GM21423 (cell line): ENCODE measurements at regions not wholly inside any gene's neighbourhood (a gene's known extent, or its start where the extent isn't known, plus 50 kb on each side); places are given as distances from the start of the nearest gene placed in this dataset.

ENCODE experiments used
- ATAC-seq: cut with Tn5 transposase; IDR thresholded peaks from one replicate; pipeline ENCODE4 v1.9.1; 2021; ENCODE audit warnings: mild to moderate bottlenecking, moderate library complexity; ENCODE audit not compliant: unreplicated experiment

DNA sequence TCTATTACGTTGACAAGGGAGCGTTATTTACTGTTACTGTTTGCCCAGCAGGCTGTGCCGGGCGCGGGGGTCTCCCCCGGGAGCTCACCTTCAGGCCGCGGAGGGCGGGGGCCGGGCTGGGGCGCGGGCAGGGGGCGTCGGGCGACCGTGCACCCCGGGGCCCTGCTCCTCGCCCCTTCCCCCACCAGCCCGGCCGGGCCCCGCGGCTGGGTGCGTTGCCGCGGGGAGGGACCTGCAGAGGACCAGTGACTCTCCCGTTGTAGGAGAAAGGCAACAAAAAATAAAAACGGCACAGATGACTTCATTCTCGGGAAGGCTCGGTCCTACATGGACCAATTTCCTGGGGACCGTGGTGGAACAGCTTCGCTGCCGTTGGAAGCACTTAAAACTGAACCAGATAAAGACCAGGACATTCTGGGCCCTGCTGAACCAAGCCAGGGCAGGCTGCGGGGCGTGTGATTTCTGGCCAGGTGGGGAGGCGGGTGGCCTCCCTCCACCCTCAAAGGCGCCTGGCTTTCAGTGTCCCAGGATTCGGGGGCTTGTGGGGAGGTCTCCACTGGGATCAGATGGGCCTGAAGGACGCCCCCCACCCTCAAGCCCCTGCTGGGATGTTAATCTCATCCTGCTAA is 57.4 kb downstream of the IGLL1 start:
- ATAC-seq = no peak

DNA sequence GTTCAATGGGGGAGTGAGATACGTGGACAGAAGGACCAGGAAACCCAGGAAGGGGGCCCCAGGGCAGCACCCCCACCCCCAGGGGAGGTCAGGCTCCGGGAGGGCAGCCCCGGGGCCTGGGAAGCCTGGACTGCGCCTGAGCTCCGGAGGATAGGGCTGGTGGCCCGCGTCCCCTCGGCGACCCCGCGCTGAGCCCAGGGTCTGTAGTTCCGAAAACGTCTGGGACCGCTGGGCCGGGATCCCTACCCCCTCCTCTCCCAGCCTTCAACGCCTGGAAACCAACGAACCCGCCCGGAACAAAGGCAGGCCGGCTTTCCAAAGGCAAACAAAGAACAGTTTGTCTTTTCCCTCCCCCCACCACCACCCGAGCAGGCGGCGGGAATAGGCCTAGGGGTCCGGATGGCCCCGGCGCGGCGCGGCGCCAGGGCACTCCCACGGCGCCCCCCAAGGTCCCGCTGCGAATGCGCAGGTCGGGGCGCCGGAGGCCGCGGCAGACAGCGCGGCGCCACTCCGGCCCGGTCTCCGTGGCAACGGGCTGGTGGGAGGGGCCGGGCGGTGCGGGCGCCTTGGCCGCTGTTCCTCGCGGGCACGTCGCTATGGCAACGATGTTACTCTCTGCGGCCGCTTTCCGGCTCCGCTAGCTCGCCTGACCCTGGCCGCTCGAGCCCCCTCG is 58.5 kb downstream of the IGLL1 start:
- ATAC-seq = peak; percentile 65

DNA sequence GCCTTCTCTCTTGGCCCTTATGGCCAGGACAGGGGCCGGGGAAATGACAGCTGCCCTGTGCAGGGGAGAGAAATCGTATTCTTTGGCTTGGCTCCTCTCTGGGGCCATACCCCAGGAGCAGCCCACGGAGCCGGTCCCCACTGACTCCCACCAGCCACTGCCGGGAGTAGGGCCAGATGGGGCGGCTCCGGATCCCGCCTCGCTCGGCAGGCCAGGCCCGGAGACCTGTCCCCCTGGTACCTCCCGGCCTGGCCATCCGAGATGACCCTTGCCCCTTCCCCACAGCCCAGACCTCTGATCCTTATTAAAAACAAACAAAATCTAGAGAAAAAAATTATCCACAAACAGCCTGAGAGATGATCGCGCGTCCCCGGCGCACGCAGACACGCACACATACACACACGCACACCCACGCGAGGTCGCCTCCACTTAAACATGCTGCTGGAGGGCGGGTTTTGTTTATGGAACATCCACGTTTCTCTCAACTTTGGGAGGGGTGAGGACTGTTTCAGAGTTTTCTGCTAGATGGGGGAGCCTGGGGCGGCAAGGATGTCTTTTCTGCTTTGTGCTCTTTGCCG is 59.1 kb downstream of the IGLL1 start:
- no peak for ATAC-seq

DNA sequence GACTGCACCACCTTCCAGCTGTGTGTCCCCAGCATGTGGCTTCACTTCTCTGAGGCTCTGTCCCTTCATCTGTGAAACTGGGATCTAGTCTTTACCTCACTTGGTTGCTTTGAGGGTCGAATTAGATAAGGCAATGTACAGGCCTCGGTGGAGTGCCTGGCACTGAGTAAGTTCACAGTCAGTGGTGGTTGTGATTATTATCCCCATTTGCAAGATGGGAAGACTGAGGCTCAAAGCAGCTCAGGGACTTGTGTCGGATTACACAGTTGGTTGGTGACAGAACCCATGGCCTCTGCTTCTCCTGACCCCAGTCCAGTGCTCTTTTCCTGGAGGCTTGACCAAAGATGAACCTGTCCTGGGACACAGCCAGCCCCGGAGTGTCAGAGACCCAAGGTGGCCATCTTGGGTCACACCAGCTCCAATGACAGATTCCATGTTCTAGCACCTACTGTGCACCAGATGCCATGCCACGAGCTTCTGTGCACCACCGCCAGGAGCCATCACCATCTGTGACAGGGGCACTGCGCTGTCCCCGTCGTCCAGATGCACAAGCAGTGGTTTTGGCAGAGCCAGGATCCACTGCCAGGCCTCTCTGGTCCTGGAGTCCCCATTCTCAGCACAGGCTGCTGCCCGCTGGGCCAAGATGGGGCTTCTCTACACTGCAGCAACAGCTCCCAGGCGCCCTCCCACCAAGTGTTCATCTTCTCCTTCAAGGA is 60.5 kb downstream of the IGLL1 start:
- no peak for ATAC-seq

DNA sequence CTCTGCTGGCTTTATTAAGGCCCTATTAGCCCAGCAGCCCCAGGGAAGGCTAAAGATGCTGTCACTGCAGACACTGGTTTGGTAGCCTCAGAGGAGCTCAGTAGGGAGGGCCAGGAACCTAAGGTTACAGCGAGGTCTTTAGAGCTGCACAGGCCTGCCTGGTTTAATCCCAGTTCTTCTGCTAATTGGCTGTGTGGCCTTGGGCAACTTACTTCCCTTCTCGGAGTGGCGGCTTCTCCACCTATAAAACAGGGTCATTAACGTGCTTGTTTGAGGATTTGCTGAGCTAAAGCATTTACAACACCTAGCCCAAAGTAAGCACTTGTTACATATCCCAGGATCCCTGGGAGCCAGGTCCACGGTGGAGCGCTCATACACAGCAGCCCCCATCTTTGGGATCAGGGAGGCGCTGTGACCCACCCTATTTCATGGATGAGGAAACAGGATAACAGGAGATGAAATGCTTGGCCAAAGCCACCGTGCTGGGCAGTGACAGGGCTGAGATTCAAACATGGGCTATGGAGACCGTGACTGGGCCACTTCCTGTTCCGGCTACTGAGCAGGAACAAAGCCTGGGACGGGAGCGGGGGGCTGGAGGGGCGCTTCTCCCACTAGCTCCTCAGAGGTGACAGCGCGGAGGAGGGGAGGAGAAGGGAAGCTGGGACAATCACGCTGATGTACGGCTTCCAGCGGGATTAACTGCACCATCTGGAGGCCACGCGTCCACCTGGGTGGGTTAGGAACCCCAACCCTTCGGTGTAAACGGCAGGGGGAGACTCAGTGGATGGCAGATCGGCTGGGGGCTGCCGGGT is 61.5 kb downstream of the IGLL1 start:
- no peak for ATAC-seq

DNA sequence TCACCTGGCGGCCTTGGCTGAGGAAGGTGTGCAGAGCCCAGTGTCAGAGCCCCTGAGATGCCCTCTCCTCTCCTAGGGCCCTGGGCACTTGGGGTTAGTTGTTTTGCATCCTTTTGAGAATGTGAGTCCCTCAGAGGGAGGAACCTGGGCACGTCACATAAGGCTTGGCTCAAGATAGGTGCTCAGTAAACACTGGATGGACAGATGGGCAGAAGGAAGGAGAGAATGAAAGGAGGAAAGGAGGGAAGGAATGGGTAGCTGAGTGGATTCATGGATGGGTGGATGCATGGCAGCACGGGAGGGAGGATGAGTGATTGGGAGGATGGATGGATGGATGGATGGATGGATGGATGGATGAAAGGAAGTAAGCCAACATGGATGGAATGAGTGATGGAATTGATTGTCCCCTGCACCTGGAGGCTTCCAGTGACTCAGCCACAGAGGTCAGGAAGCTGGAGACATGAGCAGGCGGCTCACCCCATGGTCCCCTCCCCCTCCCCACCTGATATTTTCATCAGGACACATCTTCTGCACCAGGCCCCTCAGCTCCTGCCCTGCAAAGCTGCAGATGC is 62.2 kb downstream of the IGLL1 start:
- ATAC-seq = no peak

DNA sequence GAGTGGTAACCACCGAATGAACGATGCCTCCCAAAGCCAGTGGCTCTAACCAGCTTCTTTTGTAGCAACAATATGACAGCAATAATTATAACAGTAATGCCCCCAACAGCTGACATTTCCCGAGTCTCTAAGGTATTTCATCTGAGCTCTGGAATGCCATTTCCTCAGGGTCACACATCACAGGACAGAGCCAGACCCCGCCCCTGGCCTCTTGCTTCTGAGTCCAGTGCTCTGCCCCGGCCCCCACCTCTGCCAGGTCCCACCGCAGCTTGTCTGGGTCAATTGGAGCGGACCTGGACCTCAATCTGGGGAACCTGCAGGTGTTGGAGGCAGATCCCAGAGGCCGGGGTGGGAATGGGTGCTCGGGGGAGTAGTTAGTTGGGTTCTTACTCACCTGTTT is 63.8 kb downstream of the IGLL1 start:
- no peak for ATAC-seq

DNA sequence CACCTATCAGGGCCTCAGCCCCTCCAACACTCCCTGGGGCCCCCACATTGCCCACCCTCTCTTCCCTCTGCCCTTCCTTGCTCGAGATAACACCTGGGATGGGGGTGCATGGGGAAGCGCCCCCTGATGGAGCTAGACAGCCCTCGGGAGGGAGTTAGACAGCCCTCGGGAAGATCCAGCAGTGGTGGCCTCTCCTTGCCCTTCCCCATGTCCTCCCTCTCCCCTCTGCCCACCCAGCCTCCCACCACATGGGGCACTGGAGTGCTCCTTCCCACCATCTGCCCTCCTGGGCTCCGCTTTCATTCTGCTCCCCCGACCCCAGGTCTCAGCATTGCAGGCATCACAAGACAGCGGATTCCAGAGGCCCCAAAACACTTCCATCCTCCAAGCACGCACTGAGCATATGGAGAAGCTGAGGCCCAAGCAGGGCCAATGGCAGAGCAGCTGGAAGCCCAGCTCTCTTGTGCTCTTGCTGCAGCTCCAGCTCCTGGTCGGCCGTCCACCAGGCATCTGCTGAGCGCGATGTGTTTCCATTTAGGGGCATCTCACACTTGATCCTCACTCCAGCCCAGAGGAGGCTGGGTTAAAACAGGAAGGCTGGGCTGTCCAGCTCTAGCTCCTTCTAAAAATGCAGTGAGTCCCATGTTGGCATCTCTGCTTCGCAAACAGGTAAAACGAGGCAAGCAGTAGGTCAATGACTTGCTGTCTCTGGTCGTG is 65.6 kb downstream of the IGLL1 start:
- ATAC-seq = no peak

DNA sequence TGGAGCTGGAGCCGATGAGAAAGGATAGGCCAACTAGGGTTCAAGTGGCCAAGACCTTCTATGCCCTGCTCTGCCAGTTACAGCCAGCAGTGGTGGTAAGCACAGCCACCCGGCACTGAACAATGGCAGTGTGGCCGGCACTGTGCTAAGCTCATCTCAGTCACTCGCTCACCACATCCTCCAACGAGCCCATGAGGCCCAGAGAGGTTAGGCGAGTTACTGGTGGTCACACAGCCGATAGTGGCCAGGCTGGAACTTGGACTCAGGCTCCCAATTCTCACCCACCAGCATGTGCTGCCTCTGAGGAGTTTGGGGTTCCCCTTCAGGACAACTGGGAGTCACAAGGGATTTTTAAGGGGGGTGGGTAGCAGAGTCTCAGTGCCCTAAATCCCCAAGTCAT is 66.4 kb downstream of the IGLL1 start:
- no peak for ATAC-seq

DNA sequence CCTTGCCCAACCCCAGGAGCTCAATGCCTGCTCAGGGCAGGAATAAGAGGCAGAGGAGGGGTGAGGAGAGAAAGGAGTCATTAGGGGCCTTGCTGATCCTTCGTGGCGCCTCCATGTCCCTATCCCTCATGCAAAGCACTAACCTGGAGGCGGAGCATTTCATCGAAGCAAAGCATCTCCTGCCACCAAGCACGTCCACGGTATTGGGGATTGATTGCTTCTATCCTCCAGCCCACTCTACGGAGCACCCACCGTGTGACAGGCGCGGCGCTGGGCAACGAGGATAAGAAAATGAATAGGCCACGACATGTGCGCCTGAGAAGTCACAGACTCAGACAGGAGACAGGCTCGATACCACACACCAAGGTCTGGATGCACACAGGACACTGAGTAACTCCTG is 67.0 kb downstream of the IGLL1 start:
- no peak for ATAC-seq

DNA sequence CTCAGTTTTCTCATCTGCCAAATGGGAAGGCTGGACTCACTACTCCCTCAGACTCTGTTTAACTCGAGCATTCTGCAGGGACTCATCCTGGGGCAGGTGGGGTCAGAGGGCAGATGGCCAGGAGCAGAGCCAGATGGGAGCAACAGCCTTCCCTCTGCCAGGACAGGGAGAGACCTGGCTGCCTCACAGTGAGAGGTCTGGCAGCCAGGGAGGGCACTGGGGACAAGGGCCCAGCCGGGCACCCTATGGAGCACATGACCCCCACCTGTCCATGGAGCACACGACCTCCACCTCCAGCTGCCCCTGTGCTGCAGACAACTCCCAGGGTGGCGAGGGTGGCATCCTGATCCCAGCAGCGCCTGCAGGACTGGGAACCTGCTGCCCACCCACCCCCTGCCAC is 67.4 kb downstream of the IGLL1 start:
- ATAC-seq = no peak

DNA sequence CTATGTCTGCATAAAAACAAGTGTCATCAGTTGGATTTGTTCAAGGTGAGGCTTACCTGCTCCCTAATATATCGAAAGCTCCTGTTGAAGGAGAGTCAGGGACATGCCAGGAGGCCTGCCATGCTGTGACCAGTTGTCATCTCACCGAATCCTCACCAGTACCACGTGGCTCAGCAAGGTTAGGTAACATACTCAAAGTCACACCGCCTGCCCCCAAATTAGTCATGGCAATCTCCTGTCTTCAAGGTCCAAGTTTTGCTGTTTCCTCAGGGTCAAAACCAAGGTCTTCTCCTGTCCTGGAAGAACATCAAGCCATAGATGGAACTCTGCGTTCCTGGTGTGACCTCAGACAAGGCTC is 67.8 kb downstream of the IGLL1 start:
- ATAC-seq = no peak

DNA sequence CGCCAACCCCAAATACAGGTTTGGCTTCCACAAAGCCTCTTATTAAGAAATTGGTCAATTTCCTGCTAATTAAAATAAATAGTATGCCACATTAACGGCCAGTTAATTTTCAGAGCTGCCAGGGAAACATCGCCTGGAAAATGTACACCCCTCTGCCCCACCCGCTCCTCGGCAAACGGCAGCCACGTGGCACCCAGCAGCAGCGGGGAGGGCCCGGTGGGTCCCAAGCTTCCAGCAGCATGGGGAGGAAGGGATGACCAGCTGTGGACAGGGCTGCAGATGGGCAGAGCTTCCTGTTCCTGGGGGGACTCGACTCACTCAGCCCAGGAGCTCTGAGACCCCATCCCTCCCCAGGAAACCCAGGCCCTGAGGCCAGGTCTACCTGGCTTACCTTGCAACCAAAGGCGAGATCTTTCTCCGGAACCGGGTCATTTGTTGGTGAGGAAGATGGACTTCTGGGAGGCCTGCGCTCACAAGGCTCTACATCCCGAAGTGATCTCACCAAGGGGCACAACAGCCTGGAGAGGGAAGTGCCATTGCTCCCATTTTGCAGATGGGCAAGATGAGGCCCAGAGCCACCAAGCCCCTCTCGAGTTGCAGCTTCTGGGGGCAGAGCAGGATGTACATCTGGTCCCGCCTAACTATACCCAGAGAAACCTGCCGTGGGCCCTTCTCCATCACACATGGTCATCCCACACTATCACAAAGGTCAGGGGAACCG is 68.3 kb downstream of the IGLL1 start:
- no peak for ATAC-seq

DNA sequence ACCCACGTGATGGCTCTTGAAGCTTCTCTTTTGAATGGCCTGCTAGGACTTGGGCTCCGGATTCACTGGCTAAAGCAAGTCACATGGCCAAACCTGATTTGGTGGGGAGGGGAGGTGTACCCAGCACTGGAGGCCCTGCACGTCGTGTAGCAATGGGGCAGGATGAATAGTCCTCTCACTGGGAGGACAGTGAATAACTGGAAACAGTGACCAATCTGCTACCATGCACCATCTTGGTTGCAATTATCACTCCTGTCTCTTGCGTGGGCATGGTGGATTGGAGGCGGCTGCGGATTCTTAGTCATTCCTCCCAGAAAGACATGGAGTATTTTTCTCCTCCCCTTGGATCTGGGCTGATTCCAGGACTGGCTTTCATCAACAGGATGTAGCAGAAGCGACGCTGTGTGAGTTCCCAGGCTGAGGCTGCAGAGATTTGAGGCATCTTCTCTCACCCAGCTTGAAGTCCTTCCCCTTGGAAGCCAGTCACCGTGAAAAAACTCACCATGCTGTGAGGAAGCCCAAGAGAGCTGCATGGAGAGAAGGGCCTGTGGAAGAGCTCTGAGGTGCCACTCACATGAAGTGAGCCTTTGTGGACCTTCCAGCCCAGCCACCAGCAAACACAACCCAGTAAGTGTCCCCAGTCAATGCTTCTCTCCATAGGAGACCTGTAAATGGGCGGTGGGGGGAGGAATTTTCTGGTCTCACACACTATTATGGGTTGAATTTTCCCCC is 70.4 kb downstream of the IGLL1 start:
- no peak for ATAC-seq

DNA sequence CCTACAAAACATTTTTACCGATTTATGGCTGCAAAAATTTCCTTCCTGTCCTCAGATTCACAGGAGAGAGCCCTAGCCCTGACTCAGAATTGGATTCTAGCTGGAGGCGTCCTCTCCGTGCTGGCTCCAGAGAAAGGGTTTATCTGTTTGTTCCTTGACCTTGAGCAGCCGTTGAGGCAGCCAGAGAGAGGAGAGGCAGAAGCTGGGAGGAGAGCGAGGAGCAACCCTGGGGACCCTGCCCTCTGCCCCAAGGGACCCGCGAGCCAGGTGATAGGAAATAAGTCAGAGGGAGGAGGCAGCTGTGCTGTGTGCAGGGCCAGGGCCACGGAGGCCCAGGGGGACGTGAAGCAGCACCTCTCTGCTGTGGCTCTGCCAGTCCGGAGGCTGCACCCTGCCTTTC is 75.6 kb downstream of the IGLL1 start:
- ATAC-seq = no peak

DNA sequence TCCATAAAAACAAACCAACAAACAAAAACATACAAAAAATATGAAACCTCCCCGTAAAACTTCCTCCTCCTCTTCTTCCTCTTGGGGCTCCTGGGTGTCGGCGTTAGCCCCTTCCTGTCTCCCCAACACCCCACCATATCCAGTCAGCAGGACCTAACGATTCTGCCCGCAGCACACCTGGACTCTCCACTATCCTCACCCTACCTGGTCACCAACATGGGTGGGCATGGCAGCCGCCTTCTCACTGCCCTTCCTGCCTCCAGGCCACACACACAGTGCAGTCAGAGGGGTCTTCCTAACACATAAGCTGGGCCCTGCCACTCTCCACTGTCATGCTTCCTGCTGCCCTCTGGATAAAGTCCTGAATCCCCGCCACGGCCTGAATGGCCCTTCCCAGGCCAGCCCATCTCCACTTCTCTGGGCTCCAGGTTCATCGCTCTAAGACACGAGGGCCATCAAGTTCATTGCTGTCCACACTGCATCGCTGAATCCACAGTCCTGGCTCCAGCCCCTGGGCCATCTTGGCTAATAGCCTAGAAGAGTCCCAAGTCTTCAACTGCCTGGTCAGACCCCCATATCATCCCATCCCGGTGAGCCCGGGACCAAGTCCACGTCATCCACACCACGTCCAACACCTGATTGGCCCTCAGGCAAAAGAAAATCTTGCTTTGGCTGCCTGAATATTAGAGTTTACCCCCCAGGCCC is 76.2 kb downstream of the IGLL1 start:
- no peak for ATAC-seq

DNA sequence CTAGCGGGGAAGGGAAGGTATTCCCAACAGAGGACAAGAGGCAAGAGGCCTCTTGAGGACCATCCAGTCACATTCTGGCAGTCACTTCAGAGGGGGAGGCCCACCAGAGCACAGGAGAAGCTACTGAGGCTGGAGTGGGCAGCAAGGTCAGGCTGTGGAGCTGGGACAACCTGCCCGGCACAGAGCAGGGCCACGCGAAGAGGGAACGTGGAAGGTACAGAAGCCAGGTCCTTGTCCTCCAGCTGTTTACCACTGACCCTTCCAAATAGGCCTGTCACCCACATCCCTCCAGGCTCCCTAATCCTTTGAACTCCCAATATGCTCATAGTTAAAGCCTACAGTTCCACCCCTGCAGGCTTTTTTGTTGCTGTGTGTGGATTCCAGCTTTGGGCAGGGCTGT is 76.9 kb downstream of the IGLL1 start:
- ATAC-seq = no peak

DNA sequence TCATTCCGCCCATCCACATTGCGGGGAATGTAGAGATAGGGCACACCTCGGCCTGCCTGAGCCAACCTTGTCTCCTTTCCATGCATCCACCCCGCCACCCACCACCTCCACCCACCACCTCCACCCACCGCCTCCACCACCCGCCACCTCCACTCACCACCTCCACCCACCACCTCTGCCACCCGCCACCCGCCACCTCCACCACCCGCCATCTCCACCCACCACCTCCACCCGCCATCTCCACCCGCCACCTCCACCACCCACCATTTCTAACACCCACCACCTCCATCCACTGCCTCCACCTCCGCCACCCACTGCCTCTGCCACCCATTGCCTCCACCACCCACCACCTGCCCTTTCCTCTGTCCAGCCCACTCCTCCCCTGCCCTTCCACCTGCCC is 78.4 kb downstream of the IGLL1 start:
- no peak for ATAC-seq
